ENCODE measurements at regions not wholly inside any gene's neighbourhood (a gene's known extent, or its start where the extent isn't known, plus 50 kb on each side); places are given as distances from the start of the nearest gene placed in this dataset.

DNA sequence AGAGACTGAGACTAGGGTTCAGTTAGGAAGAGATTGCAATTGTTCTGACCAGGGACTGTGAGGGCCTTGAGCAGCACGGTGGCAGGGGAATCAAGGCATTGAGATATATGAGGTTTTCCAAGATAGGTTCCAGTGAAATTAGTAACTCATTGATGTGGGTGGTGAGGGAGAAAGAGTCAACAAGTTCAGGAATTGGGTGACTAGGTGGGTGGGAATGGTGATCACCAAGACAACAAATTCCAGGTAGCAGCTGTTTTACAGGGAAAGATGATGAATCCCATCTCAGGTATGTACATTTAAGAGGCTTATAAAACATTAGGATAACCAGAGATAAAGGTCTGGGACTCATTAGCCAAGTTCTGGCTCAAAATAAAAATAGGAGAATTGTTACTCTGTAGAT lies 251.5 kb upstream of the MGAT5 start:
- POLR2A ChIA-PET: no interaction called here
- Histone ChIP-seq H3K4me3 (replicated peaks in 1 of 2; ENCODE audit: low read depth in 1 of 2, low read length in 2 of 2) (no peak overlapping the region), H3K36me3 (ENCODE audit: control insufficient read depth in 1 of 2, insufficient read depth in 2 of 2, low read length in 2 of 2) (no peaks in the 10 kb centered on the region), H2AFZ (ENCODE audit: low read depth, low read length, poor library complexity, severe bottlenecking) (no peak overlapping the region), H3K4me1 (ENCODE audit: control insufficient read depth in 1 of 2, insufficient read depth in 2 of 2, low read length in 2 of 2) (no peaks in the 10 kb centered on the region), H3K79me2 (ENCODE audit: insufficient read depth, low read length) (no peaks in the 10 kb centered on the region), H3K27me3 (ENCODE audit: insufficient read depth, low read length) (no peaks in the 10 kb centered on the region; the same call in 1 of the 2 replicates), H3K9me3 (ENCODE audit: control insufficient read depth in 1 of 2, insufficient read depth in 1 of 2, low read depth in 1 of 2, low read length in 2 of 2) (no peaks in the 10 kb centered on the region), H3K9me2 (ENCODE audit: insufficient read depth) (no peaks in the 10 kb centered on the region), H3K27ac (ENCODE audit: low read depth, low read length) (no peak overlapping the region), H4K20me1 (ENCODE audit: insufficient read depth) (no peaks in the 10 kb centered on the region), H3K9ac (ENCODE audit: low read length) (no peak overlapping the region), H3K4me2 (ENCODE audit: low read length) (no peak overlapping the region)
- TF ChIP-seq CBX3 (IDR thresholded peaks at IDR 0.05; ENCODE audit: low read depth): no peak
- TF ChIP-seq, protein P1, sequence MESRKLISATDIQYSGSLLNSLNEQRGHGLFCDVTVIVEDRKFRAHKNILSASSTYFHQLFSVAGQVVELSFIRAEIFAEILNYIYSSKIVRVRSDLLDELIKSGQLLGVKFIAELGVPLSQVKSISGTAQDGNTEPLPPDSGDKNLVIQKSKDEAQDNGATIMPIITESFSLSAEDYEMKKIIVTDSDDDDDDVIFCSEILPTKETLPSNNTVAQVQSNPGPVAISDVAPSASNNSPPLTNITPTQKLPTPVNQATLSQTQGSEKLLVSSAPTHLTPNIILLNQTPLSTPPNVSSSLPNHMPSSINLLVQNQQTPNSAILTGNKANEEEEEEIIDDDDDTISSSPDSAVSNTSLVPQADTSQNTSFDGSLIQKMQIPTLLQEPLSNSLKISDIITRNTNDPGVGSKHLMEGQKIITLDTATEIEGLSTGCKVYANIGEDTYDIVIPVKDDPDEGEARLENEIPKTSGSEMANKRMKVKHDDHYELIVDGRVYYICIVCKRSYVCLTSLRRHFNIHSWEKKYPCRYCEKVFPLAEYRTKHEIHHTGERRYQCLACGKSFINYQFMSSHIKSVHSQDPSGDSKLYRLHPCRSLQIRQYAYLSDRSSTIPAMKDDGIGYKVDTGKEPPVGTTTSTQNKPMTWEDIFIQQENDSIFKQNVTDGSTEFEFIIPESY (IDR thresholded peaks at IDR 0.05; ENCODE audit: extremely low read depth, insufficient replicate concordance, low read length): no peak
- no peak for TF ChIP-seq SIN3A (IDR thresholded peaks at IDR 0.05; ENCODE audit: low read depth)
- no peak for TF ChIP-seq SRF (IDR thresholded peaks at IDR 0.05; ENCODE audit: low read depth)
- no peak for TF ChIP-seq EZH2phosphoT487 (IDR thresholded peaks at IDR 0.05; ENCODE audit: borderline replicate concordance)
- TF ChIP-seq ELF1 (IDR thresholded peaks at IDR 0.05; ENCODE audit: borderline replicate concordance, low read depth): no peak
- TF ChIP-seq YY1 (IDR thresholded peaks at IDR 0.05; ENCODE audit: extremely low read depth, insufficient replicate concordance, low read depth, low read length): no peak
- TF ChIP-seq SP1 (IDR thresholded peaks at IDR 0.05; ENCODE audit: low read depth): no peak
- no peak for TF ChIP-seq ZFX (IDR thresholded peaks at IDR 0.05)
- TF ChIP-seq, protein P2, sequence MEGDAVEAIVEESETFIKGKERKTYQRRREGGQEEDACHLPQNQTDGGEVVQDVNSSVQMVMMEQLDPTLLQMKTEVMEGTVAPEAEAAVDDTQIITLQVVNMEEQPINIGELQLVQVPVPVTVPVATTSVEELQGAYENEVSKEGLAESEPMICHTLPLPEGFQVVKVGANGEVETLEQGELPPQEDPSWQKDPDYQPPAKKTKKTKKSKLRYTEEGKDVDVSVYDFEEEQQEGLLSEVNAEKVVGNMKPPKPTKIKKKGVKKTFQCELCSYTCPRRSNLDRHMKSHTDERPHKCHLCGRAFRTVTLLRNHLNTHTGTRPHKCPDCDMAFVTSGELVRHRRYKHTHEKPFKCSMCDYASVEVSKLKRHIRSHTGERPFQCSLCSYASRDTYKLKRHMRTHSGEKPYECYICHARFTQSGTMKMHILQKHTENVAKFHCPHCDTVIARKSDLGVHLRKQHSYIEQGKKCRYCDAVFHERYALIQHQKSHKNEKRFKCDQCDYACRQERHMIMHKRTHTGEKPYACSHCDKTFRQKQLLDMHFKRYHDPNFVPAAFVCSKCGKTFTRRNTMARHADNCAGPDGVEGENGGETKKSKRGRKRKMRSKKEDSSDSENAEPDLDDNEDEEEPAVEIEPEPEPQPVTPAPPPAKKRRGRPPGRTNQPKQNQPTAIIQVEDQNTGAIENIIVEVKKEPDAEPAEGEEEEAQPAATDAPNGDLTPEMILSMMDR (IDR thresholded peaks at IDR 0.05 in 2 of 3, conservative IDR thresholded peaks at IDR 0.05 in 1 of 3; ENCODE audit: borderline replicate concordance in 1 of 3, insufficient read depth in 1 of 3, low read depth in 2 of 3, low read length in 2 of 3): no peak
- TF ChIP-seq EZH2 (IDR thresholded peaks at IDR 0.05): no peak
- TF ChIP-seq ZNF274 (IDR thresholded peaks at IDR 0.05; ENCODE audit: low read depth, low read length): no peak
- DNase-seq (ENCODE audit: low read depth, low spot score): no peak
- no TSS peak for BruUV-seq (replicated peaks)
- CTCF ChIA-PET: no interaction called here
- intact Hi-C loops (cut with micrococcal nuclease): no loop called here
- no peak for ATAC-seq
- RAD21 ChIA-PET (ENCODE audit: low non-redundant PET in 1 of 2, low total read pairs in 2 of 2, uncharacterized antibody in 2 of 2, unreplicated experiment in 2 of 2): no interaction called here
